Fibroblast of skin of right quadriceps (primary cell): ENCODE measurements at regions not wholly inside any gene's neighbourhood (a gene's known extent, or its start where the extent isn't known, plus 50 kb on each side); places are given as distances from the start of the nearest gene placed in this dataset.
A peak's percentile ranks its signal among the peaks of the same experiment; 100 is the strongest.

Experiments used
- DNase-seq: peaks from one replicate; pipeline ENCODE4 v3.0.0-alpha.2; 2013

DNA sequence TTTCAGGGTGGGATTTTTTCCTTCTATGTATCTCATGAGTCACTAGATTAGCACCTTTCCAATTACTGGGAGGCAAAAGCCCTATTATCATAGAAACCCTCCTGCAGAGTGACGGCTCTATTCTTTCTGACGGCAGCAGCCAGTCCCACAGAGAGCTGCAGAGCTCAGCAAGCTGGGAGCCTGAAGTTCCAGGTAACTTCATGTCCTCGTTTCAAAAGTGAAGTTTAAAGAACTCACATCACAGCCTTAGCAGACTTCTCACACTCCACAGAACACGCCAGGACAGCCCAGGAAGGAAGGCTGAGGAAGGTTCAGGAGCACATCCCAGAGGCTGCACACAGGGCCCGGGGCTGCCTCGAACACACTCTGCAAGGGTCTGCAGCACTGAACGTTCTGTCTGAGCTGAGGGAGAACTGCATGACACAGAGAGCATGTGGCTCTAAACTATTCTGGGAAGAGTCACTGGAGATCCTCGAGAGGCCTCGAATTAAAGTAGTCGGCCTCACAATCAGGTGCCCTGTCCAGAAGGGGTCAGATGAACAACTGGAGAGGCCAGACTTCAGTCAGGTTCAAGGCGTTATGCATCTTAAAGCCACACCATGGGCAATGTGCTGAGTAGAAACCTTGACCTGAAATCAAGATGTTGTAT lies 104.2 kb upstream of the DRD2 start:
- DNase-seq, result no peak

GRCh38 chr11:113578715-113579250 lies 103.6 kb upstream of the DRD2 start:
- DNase-seq, result no peak

- no peak for DNase-seq
These were observed 102.8 kb upstream of the DRD2 start for GRCh38 chr11:113578033-113578380.

DNA sequence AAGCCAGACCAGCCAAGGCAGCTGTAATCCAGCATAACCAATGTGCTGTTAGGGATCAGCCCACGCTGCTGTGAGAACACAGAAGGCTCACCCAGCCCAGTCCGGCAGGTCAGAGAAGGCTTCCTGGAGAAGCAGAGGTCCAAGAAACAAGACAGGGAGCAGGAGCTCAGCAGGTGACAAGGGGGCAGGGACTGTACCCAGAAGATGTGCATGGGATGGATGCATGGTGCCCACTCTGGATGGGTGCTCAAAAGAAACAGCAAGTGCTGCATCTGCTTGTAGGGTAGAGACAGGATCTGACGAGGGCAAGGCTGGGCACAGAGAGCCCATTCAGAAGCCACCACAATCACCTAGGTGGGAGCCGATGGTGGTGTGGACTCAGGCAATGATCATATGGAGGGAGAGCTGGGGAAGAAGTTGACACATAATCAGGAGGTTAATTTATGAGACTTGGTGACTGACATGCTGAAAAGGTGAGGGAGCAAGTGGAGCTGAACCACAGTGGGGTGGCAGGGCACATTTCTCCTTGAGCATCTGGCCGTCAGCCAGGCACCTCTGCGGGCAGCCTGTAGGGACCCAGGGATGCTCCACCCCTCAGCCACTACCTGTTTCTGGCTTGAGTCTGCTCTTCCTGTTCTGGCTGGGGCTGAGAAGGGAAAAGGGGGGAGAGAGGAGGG lies 102.3 kb upstream of the DRD2 start:
- no peak for DNase-seq

- no peak for DNase-seq
These were observed 99.4 kb upstream of the DRD2 start for GRCh38 chr11:113574586-113574985.

GRCh38 chr11:113574171-113574570 lies 99.0 kb upstream of the DRD2 start:
- DNase-seq, result no peak

GRCh38 chr11:113572136-113572735 lies 97.0 kb upstream of the DRD2 start:
- peak; percentile 84 for DNase-seq

DNA sequence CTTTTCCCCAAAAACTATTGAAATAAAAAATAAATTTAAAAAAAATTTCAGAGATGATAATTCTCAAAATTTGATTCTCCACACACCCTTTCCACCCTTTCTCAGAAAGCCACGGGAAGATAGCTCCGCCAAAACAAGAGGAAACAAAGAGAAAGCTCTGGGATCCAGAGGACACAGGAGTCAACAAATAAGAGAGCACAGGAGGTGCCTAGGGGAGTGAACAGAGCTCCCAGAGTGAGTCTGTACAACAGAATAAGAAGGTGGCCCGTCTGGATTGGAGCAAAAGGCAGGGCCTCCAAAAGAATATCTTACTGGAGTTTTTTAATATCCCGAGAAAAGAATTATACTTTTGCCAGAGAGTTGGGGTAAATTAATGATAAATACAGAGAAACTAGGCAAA lies 96.3 kb upstream of the DRD2 start:
- DNase-seq, result no peak

- no peak for DNase-seq
These were observed 95.7 kb upstream of the DRD2 start for GRCh38 chr11:113570906-113571305.

- no peak for DNase-seq
These were observed 94.2 kb upstream of the DRD2 start for GRCh38 chr11:113569391-113569790.

- no peak for DNase-seq
These were observed 93.4 kb upstream of the DRD2 start for GRCh38 chr11:113568566-113568965.

DNA sequence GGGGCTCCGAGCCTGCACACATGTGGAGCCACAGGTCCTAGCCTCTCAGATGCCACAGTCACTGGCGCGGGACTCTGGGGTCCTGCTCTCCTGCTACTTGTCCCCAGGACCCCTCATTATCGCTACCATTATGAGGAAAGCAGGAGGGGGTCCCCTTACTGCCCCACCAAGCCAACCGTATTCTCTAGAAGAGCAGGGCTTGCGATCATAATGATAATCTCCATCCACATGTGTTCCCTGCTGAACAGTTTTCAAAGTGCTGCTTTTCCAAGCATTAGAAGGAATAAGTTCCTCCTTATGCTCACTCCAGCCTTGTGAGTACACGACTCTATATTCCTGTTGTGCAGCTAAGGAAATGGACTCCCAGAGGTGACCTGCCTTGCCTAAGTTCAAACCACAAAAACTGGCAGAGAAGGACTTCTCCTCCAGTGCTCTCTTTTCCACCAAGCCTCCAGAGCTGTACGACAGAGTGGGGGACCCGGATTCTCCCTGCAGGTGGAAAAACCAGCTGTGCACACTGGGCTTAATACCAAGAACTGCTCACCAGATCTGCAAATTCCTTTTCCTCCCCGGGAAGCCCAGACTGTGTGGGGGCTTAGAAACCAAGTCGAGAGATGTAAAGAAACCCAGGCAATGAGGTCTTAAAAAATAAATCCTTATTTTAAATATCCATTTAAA lies 92.8 kb upstream of the DRD2 start:
- no peak for DNase-seq

GRCh38 chr11:113567097-113567496 lies 91.9 kb upstream of the DRD2 start:
- DNase-seq, result no peak

- DNase-seq, result no peak
These were observed 89.4 kb upstream of the DRD2 start for GRCh38 chr11:113564527-113565130.

GRCh38 chr11:113563766-113564526 lies 88.7 kb upstream of the DRD2 start:
- no peak for DNase-seq

- no peak for DNase-seq
These were observed 87.8 kb upstream of the DRD2 start for GRCh38 chr11:113562981-113563461.

- no peak for DNase-seq
These were observed 87.4 kb upstream of the DRD2 start for GRCh38 chr11:113562576-113562975.

GRCh38 chr11:113557926-113558325 lies 82.7 kb upstream of the DRD2 start:
- no peak for DNase-seq

GRCh38 chr11:113556036-113556435 lies 80.8 kb upstream of the DRD2 start:
- DNase-seq, result no peak

DNA sequence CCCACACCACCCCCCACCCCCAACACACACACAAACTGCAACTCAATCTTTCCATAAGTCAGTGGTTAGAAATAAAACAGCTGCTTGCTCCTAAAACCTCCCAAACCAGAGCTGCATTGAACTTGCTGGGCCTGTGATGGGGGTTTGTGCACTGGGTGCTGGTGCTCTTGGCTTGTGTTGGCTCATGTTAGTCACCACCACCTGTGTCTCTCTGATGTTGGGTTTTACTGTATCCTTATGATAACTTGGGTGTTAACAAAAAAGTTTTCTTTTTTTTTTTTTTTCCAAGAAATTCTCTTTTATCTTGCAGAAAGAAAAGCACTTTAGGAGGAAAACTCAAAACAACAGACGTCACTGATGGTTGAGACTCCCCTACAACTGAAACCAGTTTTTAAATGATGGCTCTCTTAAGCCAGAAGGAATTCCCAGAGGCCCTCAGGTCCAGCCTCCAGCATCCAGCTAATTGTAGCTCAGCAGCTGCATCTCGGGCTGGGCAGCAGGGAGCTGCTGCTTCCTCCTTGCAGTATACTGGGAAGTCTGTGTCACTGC lies 79.9 kb upstream of the DRD2 start:
- no peak for DNase-seq

DNA sequence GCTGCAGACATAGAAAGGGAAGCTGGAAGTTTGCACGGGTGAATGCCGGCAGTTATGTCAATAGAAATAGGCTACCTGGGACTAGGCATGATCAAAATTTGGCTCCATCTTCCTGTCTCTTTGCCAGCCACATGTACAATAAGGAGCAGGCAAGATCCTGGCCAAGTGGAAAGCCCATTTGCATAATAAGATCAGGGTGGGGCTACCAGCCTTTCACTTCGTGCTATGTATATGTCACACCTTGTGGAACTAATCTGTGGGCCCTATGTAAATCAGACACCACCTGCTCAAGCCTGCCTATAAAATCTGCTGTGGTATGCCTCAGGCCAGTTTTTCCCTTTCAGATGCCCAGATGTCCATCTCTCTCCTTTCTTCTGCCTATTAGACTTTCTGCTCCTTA lies 79.3 kb upstream of the DRD2 start:
- DNase-seq, result no peak

GRCh38 chr11:113553915-113554314 lies 78.7 kb upstream of the DRD2 start:
- no peak for DNase-seq
